22Rv1 (cell line): ENCODE measurements at regions not wholly inside any gene's neighbourhood (a gene's known extent, or its start where the extent isn't known, plus 50 kb on each side); places are given as distances from the start of the nearest gene placed in this dataset.

Experiments used
- CTCF ChIP-seq: fragments of 450-650 bp; IDR thresholded peaks from 2 replicates; pipeline ENCODE4 v1.5.1; 2017; ENCODE audit warnings: mild to moderate bottlenecking
- ZFX ChIP-seq: fragments of 450-650 bp; IDR thresholded peaks from 2 replicates; pipeline ENCODE4 v1.6.1; 2017; ENCODE audit warnings: antibody characterized with exemption, borderline replicate concordance

- TF ChIP-seq CTCF (peak; percentile 59), ZFX (no peak)
Observed at GRCh38 chr18:59067873-59068272, 71.8 kb upstream of the SEC11C start.
